GM13976 (cell line): ENCODE measurements at regions not wholly inside any gene's neighbourhood (a gene's known extent, or its start where the extent isn't known, plus 50 kb on each side); places are given as distances from the start of the nearest gene placed in this dataset.

ENCODE experiments used
- DNase-seq: peaks from one replicate; pipeline ENCODE4 v3.0.0; 2012; ENCODE audit warnings: low spot score
- in situ Hi-C: fragments of 300-500 bp; cut with MboI; formaldehyde crosslinking; loops from one replicate; pipeline ENCODE4 v1.12.0; 2022; ENCODE audit warnings: low sequenced_read_pairs, mixed read lengths, inconsistent platforms; ENCODE audit not compliant: unreplicated experiment
- TF ChIP-seq, protein P1 (sequence below): IDR thresholded peaks from 2 replicates; pipeline ENCODE4 v1.5.1; 2012; ENCODE audit warnings: borderline replicate concordance, mild to moderate bottlenecking; ENCODE audit not compliant: insufficient read depth; ENCODE audit errors: extremely low read depth, missing control alignments, control extremely low read depth

DNA sequence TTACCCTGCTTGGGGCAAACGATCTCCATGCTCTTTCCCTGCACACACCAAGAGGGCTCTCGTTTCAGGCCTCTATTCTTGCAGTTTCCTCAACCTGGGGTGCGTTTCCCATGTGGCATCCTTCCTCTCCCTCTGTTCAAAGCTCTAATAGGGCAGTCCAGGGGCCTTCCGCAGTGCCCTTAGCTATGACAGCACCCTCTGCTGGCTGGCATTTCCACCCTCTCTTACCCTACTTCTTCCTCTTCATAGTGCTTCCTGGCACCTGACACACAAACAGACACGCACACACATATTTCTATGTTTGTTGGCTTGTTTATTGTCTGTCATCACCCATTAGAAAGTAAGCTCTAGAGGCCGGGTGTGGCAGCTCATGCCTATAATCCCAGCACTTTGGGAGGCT, 294.0 kb downstream of the CLIC5 start:
- TF ChIP-seq, protein P1, sequence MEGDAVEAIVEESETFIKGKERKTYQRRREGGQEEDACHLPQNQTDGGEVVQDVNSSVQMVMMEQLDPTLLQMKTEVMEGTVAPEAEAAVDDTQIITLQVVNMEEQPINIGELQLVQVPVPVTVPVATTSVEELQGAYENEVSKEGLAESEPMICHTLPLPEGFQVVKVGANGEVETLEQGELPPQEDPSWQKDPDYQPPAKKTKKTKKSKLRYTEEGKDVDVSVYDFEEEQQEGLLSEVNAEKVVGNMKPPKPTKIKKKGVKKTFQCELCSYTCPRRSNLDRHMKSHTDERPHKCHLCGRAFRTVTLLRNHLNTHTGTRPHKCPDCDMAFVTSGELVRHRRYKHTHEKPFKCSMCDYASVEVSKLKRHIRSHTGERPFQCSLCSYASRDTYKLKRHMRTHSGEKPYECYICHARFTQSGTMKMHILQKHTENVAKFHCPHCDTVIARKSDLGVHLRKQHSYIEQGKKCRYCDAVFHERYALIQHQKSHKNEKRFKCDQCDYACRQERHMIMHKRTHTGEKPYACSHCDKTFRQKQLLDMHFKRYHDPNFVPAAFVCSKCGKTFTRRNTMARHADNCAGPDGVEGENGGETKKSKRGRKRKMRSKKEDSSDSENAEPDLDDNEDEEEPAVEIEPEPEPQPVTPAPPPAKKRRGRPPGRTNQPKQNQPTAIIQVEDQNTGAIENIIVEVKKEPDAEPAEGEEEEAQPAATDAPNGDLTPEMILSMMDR: no peak
- in situ Hi-C loops: loop anchor here (25.0 kb wide), 3 partner anchors 191 to 1084 kb away; no protein-coding TSS in a partner anchor
- no peak for DNase-seq

DNA sequence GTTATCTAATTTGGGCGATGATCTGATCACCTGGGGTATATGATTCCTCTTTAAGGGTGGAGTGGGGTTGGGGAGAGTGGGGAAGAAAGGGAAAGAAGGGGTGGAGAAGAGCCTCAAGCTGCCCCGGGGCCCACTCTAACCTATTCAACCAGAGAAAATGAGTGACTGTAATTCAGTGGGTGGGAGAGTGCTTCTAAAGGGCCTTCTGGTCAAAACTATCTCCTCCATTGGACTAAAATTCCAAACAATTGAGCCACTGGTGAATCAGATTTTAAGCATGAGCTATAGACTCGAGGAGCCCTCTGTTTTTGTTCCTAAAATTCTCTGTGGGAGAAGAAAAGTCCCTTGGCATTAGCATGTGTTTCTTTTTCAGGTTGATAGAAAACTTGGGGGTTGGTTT, 296.8 kb downstream of the CLIC5 start:
- in situ Hi-C loops: loop anchor here (25.0 kb wide), 3 partner anchors 193 to 1082 kb away; no protein-coding TSS in a partner anchor
- TF ChIP-seq, protein P1: no peak
- no peak for DNase-seq

DNA sequence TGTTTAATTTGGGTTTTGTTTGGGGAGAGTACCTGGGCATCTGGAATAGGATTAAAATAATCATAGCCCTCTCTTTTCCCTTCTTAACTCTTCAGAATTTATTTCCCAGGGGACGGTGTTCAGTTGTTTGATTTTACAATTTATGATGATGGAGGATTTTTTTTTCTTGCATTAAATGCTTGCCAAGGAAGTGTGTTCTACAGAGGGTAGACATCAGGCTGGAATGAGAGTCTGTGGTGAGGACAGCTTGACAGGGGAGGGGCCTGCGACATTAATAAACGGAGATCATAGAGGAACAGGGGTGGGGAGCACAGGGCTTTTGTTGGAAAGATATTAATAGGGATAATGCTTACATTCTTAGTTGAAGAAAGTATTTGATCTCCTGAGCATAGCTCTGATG, 297.5 kb downstream of the CLIC5 start:
- in situ Hi-C loops: loop anchor here (25.0 kb wide), 3 partner anchors 194 to 1081 kb away; no protein-coding TSS in a partner anchor
- TF ChIP-seq, protein P1: no peak
- DNase-seq: no peak

DNA sequence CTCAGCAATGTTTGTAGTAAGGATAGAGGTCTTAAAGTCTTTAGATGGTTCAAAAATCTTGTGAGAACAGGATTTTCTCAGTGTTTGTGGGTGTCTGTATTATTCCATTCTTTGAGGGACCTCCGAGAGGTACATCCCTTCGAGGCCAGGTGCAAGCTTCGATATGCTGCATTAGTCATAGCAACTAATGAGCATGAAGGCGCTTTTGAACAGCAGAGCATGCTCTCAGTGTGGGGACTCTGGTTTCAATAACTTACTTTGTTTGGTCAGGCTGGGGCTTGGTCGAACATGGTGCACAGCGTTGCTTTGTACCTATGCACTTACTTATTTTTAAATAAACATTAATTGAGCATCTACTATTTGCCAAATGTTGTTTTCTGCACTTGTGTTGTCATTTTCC, 297.9 kb downstream of the CLIC5 start:
- TF ChIP-seq, protein P1: no peak
- DNase-seq: no peak
- in situ Hi-C loops: loop anchor here (25.0 kb wide), 3 partner anchors 195 to 1080 kb away; no protein-coding TSS in a partner anchor

DNA sequence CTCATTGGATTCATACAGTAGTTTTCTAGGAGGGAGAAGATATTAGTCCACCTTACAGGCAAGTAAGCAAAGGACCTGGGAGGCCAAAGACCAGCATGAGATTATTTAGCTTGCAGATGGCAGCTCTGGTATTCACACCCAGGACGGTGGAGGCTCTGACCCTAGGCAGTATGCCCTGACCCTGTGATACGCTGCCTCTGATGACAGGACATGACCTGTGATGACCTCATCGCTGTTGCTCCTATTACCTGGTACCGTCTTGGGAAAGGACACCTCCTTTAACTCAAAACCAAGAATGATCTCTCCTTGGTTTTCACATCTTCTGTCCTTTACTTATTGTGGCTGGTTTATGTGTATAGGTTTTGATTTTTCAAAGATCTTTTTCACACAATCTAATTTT, 298.6 kb downstream of the CLIC5 start:
- DNase-seq: no peak
- TF ChIP-seq, protein P1: no peak
- in situ Hi-C loops: loop anchor here (25.0 kb wide), 3 partner anchors 195 to 1080 kb away; no protein-coding TSS in a partner anchor

DNA sequence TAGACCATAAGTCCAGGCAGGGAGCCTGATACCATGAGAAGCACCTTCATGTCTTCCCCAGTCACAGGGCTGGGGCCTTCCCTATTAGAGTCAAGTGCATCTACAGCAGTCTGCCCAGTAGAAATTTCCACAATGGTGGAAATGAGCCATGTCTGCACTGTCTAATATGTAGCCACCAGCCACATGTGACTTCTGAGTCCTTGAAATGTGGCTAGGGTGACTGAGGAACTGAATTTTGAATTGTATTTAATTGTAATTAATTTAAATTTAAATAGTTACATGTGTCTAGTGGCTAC, 300.2 kb downstream of the CLIC5 start:
- no peak for DNase-seq
- TF ChIP-seq, protein P1: no peak
- in situ Hi-C loops: loop anchor here (25.0 kb wide), 3 partner anchors 197 to 1078 kb away; no protein-coding TSS in a partner anchor
